Upper lobe of left lung (tissue), 4 donors: ENCODE measurements at regions not wholly inside any gene's neighbourhood (a gene's known extent, or its start where the extent isn't known, plus 50 kb on each side); places are given as distances from the start of the nearest gene placed in this dataset.

Experiments used
- EP300 ChIP-seq, 4 donors: sonication (generic); formaldehyde crosslinking; IDR thresholded peaks; one replicate each; pipeline ENCODE4 v1.5.1; 2017; ENCODE audit warnings: antibody characterized with exemption in 4 of 4, control low read depth in 2 of 4
- POLR2AphosphoS5 ChIP-seq, 2 donors: sonication (generic); formaldehyde crosslinking; IDR thresholded peaks; one replicate each; pipeline ENCODE4 v1.5.1; 2017; ENCODE audit warnings: antibody characterized with exemption in 2 of 2
- TF ChIP-seq, protein P1 (sequence below), 6 experiments: fragments of 450-650 bp in 4 of 6; fragments of 200-600 bp in 2 of 6; sonication (generic) in 2 of 6; IDR thresholded peaks; one replicate each; pipeline ENCODE4 v1.5.1; 2016 to 2019; ENCODE audit warnings: antibody characterized with exemption in 6 of 6

DNA sequence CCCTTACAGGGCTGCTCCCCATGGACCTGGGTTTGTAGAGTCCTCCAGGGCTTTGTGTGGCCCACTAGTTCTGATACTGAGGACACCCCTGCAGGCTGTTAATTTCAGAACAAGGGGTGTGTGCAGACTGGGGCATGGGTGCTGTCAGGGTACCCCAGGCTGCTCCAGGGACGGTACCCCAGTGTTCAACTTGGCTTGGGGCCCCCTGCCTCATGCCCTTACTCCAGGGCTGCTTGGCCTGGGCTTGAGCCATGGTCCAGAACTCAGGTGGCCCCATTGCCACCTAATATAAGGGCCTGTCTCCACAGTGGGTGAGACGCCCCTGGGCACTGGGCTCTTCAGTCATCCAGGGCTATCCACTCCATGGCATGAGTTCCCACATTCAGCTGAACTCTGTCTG, 1417.6 kb downstream of the UQCRFS1 start:
- TF ChIP-seq, protein P1, sequence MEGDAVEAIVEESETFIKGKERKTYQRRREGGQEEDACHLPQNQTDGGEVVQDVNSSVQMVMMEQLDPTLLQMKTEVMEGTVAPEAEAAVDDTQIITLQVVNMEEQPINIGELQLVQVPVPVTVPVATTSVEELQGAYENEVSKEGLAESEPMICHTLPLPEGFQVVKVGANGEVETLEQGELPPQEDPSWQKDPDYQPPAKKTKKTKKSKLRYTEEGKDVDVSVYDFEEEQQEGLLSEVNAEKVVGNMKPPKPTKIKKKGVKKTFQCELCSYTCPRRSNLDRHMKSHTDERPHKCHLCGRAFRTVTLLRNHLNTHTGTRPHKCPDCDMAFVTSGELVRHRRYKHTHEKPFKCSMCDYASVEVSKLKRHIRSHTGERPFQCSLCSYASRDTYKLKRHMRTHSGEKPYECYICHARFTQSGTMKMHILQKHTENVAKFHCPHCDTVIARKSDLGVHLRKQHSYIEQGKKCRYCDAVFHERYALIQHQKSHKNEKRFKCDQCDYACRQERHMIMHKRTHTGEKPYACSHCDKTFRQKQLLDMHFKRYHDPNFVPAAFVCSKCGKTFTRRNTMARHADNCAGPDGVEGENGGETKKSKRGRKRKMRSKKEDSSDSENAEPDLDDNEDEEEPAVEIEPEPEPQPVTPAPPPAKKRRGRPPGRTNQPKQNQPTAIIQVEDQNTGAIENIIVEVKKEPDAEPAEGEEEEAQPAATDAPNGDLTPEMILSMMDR (IDR thresholded peaks at IDR 0.05): no peak
- TF ChIP-seq POLR2AphosphoS5 (IDR thresholded peaks at IDR 0.05) (no peak), EP300 (IDR thresholded peaks at IDR 0.05) (no peak)
